GM23248 (cell line): ENCODE measurements at regions not wholly inside any gene's neighbourhood (a gene's known extent, or its start where the extent isn't known, plus 50 kb on each side); places are given as distances from the start of the nearest gene placed in this dataset.

Experiments used
- EZH2 ChIP-seq: fragments of 200-600 bp; sonication (generic); IDR thresholded peaks from 2 replicates; pipeline ENCODE4 v1.6.1; 2018; ENCODE audit warnings: antibody characterized with exemption, mild to moderate bottlenecking; ENCODE audit not compliant: insufficient read depth, poor library complexity, severe bottlenecking
- EZH2phosphoT487 ChIP-seq: fragments of 200-600 bp; sonication (generic); IDR thresholded peaks from 2 replicates; pipeline ENCODE4 v1.6.1; 2018; ENCODE audit warnings: antibody characterized with exemption, moderate library complexity, mild to moderate bottlenecking, low read depth; ENCODE audit not compliant: insufficient read depth

- TF ChIP-seq EZH2phosphoT487 (no peak), EZH2 (no peak)
Measured at GRCh38 chr12:102342281-102343006, 137.9 kb downstream of the IGF1 start.
